Loucy (cell line): ENCODE measurements at regions not wholly inside any gene's neighbourhood (a gene's known extent, or its start where the extent isn't known, plus 50 kb on each side); places are given as distances from the start of the nearest gene placed in this dataset.

Experiments
- H2AFZ ChIP-seq: fragments of 200-600 bp; sonication (generic); 2 replicates; pipeline ENCODE4 v1.6.0; 2016; ENCODE audit warnings: antibody characterized with exemption, mild to moderate bottlenecking, low read length, moderate library complexity
- H3F3A ChIP-seq: fragments of 200-600 bp; 2 replicates; pipeline ENCODE4 v1.6.0; 2016; ENCODE audit warnings: antibody characterized with exemption, low read depth, mild to moderate bottlenecking
- H3K27me3 ChIP-seq: fragments of 200-600 bp; sonication (generic); 2 replicates; pipeline ENCODE4 v1.6.1; 2014; ENCODE audit warnings: low read length, mild to moderate bottlenecking; ENCODE audit not compliant: insufficient read depth, poor library complexity, severe bottlenecking
- H3K36me3 ChIP-seq: fragments of 200-600 bp; sonication (generic); 2 replicates; pipeline ENCODE4 v1.6.1; 2016; ENCODE audit warnings: low read length; ENCODE audit not compliant: insufficient read depth
- H3K4me1 ChIP-seq: fragments of 200-600 bp; sonication (generic); 2 replicates; pipeline ENCODE4 v1.5.1; 2014; ENCODE audit warnings: low read length, mild to moderate bottlenecking; ENCODE audit not compliant: insufficient read depth, poor library complexity, severe bottlenecking
- H3K4me2 ChIP-seq: fragments of 200-600 bp; sonication (generic); 2 replicates; pipeline ENCODE4 v1.6.0; 2014; ENCODE audit warnings: antibody characterized with exemption, low read length, low read depth, mild to moderate bottlenecking; ENCODE audit not compliant: poor library complexity, severe bottlenecking
- H3K4me3 ChIP-seq: fragments of 200-600 bp; sonication (generic); 2 replicates; pipeline ENCODE4 v1.5.1; 2014; ENCODE audit warnings: low read length, mild to moderate bottlenecking, mixed read lengths; ENCODE audit not compliant: poor library complexity, severe bottlenecking
- H3K79me2 ChIP-seq: fragments of 200-600 bp; sonication (generic); 2 replicates; pipeline ENCODE4 v1.6.1; 2014; ENCODE audit warnings: low read length; ENCODE audit not compliant: insufficient read depth
- H3K9ac ChIP-seq: fragments of 200-600 bp; sonication (generic); 2 replicates; pipeline ENCODE4 v1.6.0; 2014; ENCODE audit warnings: mild to moderate bottlenecking, low read depth, low read length, moderate library complexity; ENCODE audit not compliant: poor library complexity, severe bottlenecking
- H3K9me2 ChIP-seq: fragments of 200-600 bp; sonication (generic); replicated peaks from 2 replicates; pipeline ENCODE4 v1.6.1; 2016; ENCODE audit warnings: low read depth, low read length, mixed read lengths
- H3K9me3 ChIP-seq: fragments of 200-600 bp; sonication (generic); 2 replicates; pipeline ENCODE4 v1.6.1; 2014; ENCODE audit warnings: mild to moderate bottlenecking, antibody characterized with exemption, low read length, low read depth; ENCODE audit not compliant: insufficient read depth
- H4K20me1 ChIP-seq: fragments of 200-600 bp; sonication (generic); 2 replicates; pipeline ENCODE4 v1.6.0; 2014; ENCODE audit warnings: antibody characterized with exemption, low read length, mild to moderate bottlenecking; ENCODE audit not compliant: insufficient read depth, poor library complexity, severe bottlenecking
- CTCF ChIP-seq: fragments of 200-600 bp; sonication (generic); conservative IDR thresholded peaks from 2 replicates; pipeline ENCODE4 v1.5.1; 2014; ENCODE audit warnings: mild to moderate bottlenecking, antibody characterized with exemption, low read length
- EZH2phosphoT487 ChIP-seq: fragments of 200-600 bp; IDR thresholded peaks from 2 replicates; pipeline ENCODE4 v1.6.1; 2018; ENCODE audit warnings: antibody characterized with exemption, mild to moderate bottlenecking, moderate library complexity, borderline replicate concordance

GRCh38 chr5:165328846-165329245 lies 1823.4 kb downstream of the MAT2B start:
- no peak overlapping the region for H2AFZ ChIP-seq
- TF ChIP-seq CTCF (no peak), EZH2phosphoT487 (no peak)
- H3K27me3 ChIP-seq, result no peaks in the 10 kb centered on the region
- no peaks in the 10 kb centered on the region for H3K9me2 ChIP-seq
- H3K36me3 ChIP-seq, result no peaks in the 10 kb centered on the region
- H3K4me1 ChIP-seq, result no peaks in the 10 kb centered on the region
- no peaks in the 10 kb centered on the region for H3K9me3 ChIP-seq
- H3K9ac ChIP-seq, result no peak overlapping the region
- H4K20me1 ChIP-seq, result no peaks in the 10 kb centered on the region
- H3K4me3 ChIP-seq, result no peak overlapping the region
- H3K4me2 ChIP-seq, result no peak overlapping the region
- no peaks in the 10 kb centered on the region for H3K79me2 ChIP-seq
- no peaks in the 10 kb centered on the region for H3F3A ChIP-seq

- Histone ChIP-seq H3K9ac (no peak overlapping the region), H3K4me2 (no peak overlapping the region), H3K79me2 (no peaks in the 10 kb centered on the region), H3K9me2 (no peaks in the 10 kb centered on the region), H3K36me3 (no peaks in the 10 kb centered on the region), H3K4me3 (no peak overlapping the region), H4K20me1 (no peaks in the 10 kb centered on the region), H2AFZ (no peak overlapping the region), H3K9me3 (no peaks in the 10 kb centered on the region), H3K27me3 (no peaks in the 10 kb centered on the region), H3K4me1 (no peaks in the 10 kb centered on the region), H3F3A (no peaks in the 10 kb centered on the region)
- no peak for TF ChIP-seq CTCF
- no peak for TF ChIP-seq EZH2phosphoT487
Observed at GRCh38 chr5:165333623-165334022, 1828.2 kb downstream of the MAT2B start.

GRCh38 chr5:165334201-165334600 lies 1828.8 kb downstream of the MAT2B start:
- no peaks in the 10 kb centered on the region for H3K36me3 ChIP-seq
- no peaks in the 10 kb centered on the region for H3F3A ChIP-seq
- H3K9ac ChIP-seq, result no peak overlapping the region
- H3K4me1 ChIP-seq, result no peaks in the 10 kb centered on the region
- TF ChIP-seq CTCF (no peak), EZH2phosphoT487 (no peak)
- H3K9me2 ChIP-seq, result no peaks in the 10 kb centered on the region
- no peaks in the 10 kb centered on the region for H3K79me2 ChIP-seq
- no peak overlapping the region for H2AFZ ChIP-seq
- H3K9me3 ChIP-seq, result no peaks in the 10 kb centered on the region
- H4K20me1 ChIP-seq, result no peaks in the 10 kb centered on the region
- no peak overlapping the region for H3K4me2 ChIP-seq
- no peak overlapping the region for H3K4me3 ChIP-seq
- no peaks in the 10 kb centered on the region for H3K27me3 ChIP-seq
